ENCODE measurements at regions not wholly inside any gene's neighbourhood (a gene's known extent, or its start where the extent isn't known, plus 50 kb on each side); places are given as distances from the start of the nearest gene placed in this dataset.
"Not testable (repeated sequence)": the region's sequence is repeated elsewhere in the genome, so short reads cannot be mapped to it uniquely, and the experiment has no call there.

DNA sequence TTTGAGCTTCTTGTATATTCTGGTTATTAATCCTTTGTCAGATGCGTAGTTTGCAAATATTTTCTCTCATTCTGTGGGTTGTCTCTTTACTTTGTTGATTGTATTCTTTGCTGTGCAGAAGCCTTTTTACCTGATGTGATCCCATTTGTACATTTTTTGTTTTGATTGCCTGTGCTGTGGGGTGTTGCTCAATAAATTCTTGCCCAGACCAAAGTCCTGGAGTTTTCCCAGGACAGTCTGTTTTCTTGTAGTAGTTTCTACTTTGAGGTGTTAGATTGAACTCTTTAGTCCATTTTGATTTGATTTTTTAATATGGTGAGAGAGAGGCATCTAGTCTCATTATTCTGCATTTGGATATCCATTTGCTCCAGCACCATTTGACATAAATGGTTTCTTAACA lies 588.7 kb upstream of the MBL2 start:
- CTCF ChIA-PET, result no interaction called here
- TF ChIP-seq, protein P1, sequence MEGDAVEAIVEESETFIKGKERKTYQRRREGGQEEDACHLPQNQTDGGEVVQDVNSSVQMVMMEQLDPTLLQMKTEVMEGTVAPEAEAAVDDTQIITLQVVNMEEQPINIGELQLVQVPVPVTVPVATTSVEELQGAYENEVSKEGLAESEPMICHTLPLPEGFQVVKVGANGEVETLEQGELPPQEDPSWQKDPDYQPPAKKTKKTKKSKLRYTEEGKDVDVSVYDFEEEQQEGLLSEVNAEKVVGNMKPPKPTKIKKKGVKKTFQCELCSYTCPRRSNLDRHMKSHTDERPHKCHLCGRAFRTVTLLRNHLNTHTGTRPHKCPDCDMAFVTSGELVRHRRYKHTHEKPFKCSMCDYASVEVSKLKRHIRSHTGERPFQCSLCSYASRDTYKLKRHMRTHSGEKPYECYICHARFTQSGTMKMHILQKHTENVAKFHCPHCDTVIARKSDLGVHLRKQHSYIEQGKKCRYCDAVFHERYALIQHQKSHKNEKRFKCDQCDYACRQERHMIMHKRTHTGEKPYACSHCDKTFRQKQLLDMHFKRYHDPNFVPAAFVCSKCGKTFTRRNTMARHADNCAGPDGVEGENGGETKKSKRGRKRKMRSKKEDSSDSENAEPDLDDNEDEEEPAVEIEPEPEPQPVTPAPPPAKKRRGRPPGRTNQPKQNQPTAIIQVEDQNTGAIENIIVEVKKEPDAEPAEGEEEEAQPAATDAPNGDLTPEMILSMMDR (IDR thresholded peaks at IDR 0.05), result no peak

GRCh38 chr10:53358978-53359377 lies 586.4 kb upstream of the MBL2 start:
- DNase-seq; H3K36me3 ChIP-seq (ENCODE audit: insufficient read depth, low read length); H3K9me3 Mint-ChIP-seq; POLR2A ChIA-PET; H3K36me3 Mint-ChIP-seq (ENCODE audit: low read depth); H3K27me3 Mint-ChIP-seq; H3K4me1 ChIP-seq (ENCODE audit: insufficient read depth, low read length); intact Hi-C loops (cut with DNase I, micrococcal nuclease); H3K27ac Mint-ChIP-seq; H3K9me3 ChIP-seq (ENCODE audit: control insufficient read depth in 1 of 2, insufficient read depth in 1 of 2, low read length in 2 of 2); H3K27me3 ChIP-seq (ENCODE audit: control insufficient read depth in 1 of 2, insufficient read depth in 2 of 2, low read length in 2 of 2); H3K4me3 Mint-ChIP-seq; CTCF ChIA-PET; H3K4me3 ChIP-seq (ENCODE audit: low read length); H3K27ac ChIP-seq (ENCODE audit: low read depth in 1 of 2, low read length in 2 of 2); ATAC-seq (ENCODE audit: poor library complexity); H3K4me1 Mint-ChIP-seq (ENCODE audit: low read depth): not testable (repeated sequence)

More for the DNA sequence above, 588.7 kb upstream of the MBL2 start:
- no peak overlapping the region for H3K4me3 Mint-ChIP-seq
- Histone ChIP-seq H3K36me3 (ENCODE audit: insufficient read depth, low read length) (no peaks in the 10 kb centered on the region), H3K27me3 (ENCODE audit: control insufficient read depth in 1 of 2, insufficient read depth in 2 of 2, low read length in 2 of 2) (no peaks in the 10 kb centered on the region), H3K27ac (ENCODE audit: low read depth in 1 of 2, low read length in 2 of 2) (no peak overlapping the region), H3K9me3 (ENCODE audit: control insufficient read depth in 1 of 2, insufficient read depth in 1 of 2, low read length in 2 of 2) (peaks cover 0 to 4% of the 10 kb centered on the region in 2 experiments), H3K4me3 (ENCODE audit: low read length) (no peak overlapping the region), H3K4me1 (ENCODE audit: insufficient read depth, low read length) (no peaks in the 10 kb centered on the region)
- H3K27ac Mint-ChIP-seq, result no peak overlapping the region
- no peak for ATAC-seq (ENCODE audit: poor library complexity)
- intact Hi-C loops (cut with DNase I, micrococcal nuclease), result no loop called here
- H3K4me1 Mint-ChIP-seq (ENCODE audit: low read depth), result no peaks in the 10 kb centered on the region
- POLR2A ChIA-PET, result no interaction called here
- no peak for DNase-seq
- H3K9me3 Mint-ChIP-seq, result peaks cover 8% of the 10 kb centered on the region
- no peaks in the 10 kb centered on the region for H3K27me3 Mint-ChIP-seq
- no peaks in the 10 kb centered on the region for H3K36me3 Mint-ChIP-seq (ENCODE audit: low read depth)

- H3K27me3 ChIP-seq (ENCODE audit: control insufficient read depth in 1 of 2, insufficient read depth in 2 of 2, low read length in 2 of 2), result no peaks in the 10 kb centered on the region
- H3K36me3 Mint-ChIP-seq (ENCODE audit: low read depth), result no peaks in the 10 kb centered on the region
- DNase-seq (no peak), ATAC-seq (ENCODE audit: poor library complexity) (no peak)
- CTCF ChIA-PET, result no interaction called here
- no peaks in the 10 kb centered on the region for H3K36me3 ChIP-seq (ENCODE audit: insufficient read depth, low read length)
- no peak overlapping the region for H3K4me3 ChIP-seq (ENCODE audit: low read length)
- TF ChIP-seq, protein P1 (IDR thresholded peaks at IDR 0.05), result no peak
- intact Hi-C loops (cut with DNase I, micrococcal nuclease), result no loop called here
- no peak overlapping the region for H3K27ac Mint-ChIP-seq
- H3K9me3 ChIP-seq (ENCODE audit: control insufficient read depth in 1 of 2, insufficient read depth in 1 of 2, low read length in 2 of 2), result peaks cover 0 to 6% of the 10 kb centered on the region in 2 experiments
- H3K27me3 Mint-ChIP-seq, result no peaks in the 10 kb centered on the region
- no peak overlapping the region for H3K4me3 Mint-ChIP-seq
- no peak overlapping the region for H3K27ac ChIP-seq (ENCODE audit: low read depth in 1 of 2, low read length in 2 of 2)
- H3K9me3 Mint-ChIP-seq, result peaks cover 8% of the 10 kb centered on the region
- no peaks in the 10 kb centered on the region for H3K4me1 ChIP-seq (ENCODE audit: insufficient read depth, low read length)
- no peaks in the 10 kb centered on the region for H3K4me1 Mint-ChIP-seq (ENCODE audit: low read depth)
- POLR2A ChIA-PET, result no interaction called here
These were observed 586.0 kb upstream of the MBL2 start for GRCh38 chr10:53358536-53358935.

DNA sequence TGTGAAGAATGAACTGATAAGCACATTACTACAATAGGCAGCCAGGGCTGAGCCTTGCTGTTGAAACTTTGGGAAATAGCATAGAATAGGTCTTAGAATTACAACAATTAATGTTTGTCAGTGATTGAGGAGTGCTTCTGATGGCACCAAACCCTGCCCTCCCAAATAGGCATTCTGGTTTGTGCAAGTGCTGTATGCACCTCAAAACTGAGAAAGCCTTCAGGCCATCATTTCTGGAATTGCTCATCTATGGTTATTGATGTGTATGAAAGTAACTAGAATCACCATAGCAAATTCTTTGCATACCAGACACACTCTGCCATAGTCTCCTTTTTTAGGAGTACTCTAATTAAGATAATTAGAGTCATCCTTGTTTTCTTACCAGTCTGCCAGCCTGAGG lies 585.0 kb upstream of the MBL2 start:
- Mint-ChIP-seq H3K27ac (no peak overlapping the region), H3K27me3 (no peaks in the 10 kb centered on the region), H3K4me3 (no peak overlapping the region), H3K4me1 (ENCODE audit: low read depth) (no peaks in the 10 kb centered on the region), H3K36me3 (ENCODE audit: low read depth) (no peaks in the 10 kb centered on the region), H3K9me3 (peaks cover 8% of the 10 kb centered on the region)
- Histone ChIP-seq H3K4me1 (ENCODE audit: insufficient read depth, low read length) (no peaks in the 10 kb centered on the region), H3K27ac (ENCODE audit: low read depth in 1 of 2, low read length in 2 of 2) (no peak overlapping the region), H3K36me3 (ENCODE audit: insufficient read depth, low read length) (no peaks in the 10 kb centered on the region), H3K9me3 (ENCODE audit: control insufficient read depth in 1 of 2, insufficient read depth in 1 of 2, low read length in 2 of 2) (peaks cover 0 to 5% of the 10 kb centered on the region in 2 experiments), H3K27me3 (ENCODE audit: control insufficient read depth in 1 of 2, insufficient read depth in 2 of 2, low read length in 2 of 2) (no peaks in the 10 kb centered on the region), H3K4me3 (ENCODE audit: low read length) (no peak overlapping the region)
- TF ChIP-seq, protein P1 (IDR thresholded peaks at IDR 0.05), result no peak
- no peak for ATAC-seq (ENCODE audit: poor library complexity)
- CTCF ChIA-PET, result no interaction called here
- POLR2A ChIA-PET, result no interaction called here
- DNase-seq, result no peak
- intact Hi-C loops (cut with DNase I, micrococcal nuclease), result no loop called here
